Panc1 (cell line): ENCODE measurements at regions not wholly inside any gene's neighbourhood (a gene's known extent, or its start where the extent isn't known, plus 50 kb on each side); places are given as distances from the start of the nearest gene placed in this dataset.

Source experiments
- ATAC-seq: fragments of 200-7000 bp; cut with Tn5 transposase; 2 replicates; pipeline ENCODE4 v1.9.1; 2020; ENCODE audit warnings: mild to moderate bottlenecking, moderate library complexity
- BruUV-seq: library from RNA; stranded (reverse); fragments of 400-500 nt; replicated peaks from 2 replicates; lab custom pipeline; 2021; lab: Mats Ljungman, UMichigan
- CTCF ChIA-PET: fragments of 300-600 bp; sonication (Branson Sonifier 250); formaldehyde crosslinking; loops from one replicate; lab custom pipeline; 2022; ENCODE audit warnings: antibody characterized with exemption; lab: Charles Lee
- POLR2A ChIA-PET: fragments of 300-600 bp; sonication (Branson Sonifier 250); formaldehyde crosslinking; loops from one replicate; lab custom pipeline; 2022; ENCODE audit warnings: antibody characterized with exemption; lab: Charles Lee
- DNase-seq: peaks from one replicate; pipeline ENCODE4 v3.0.0-alpha.2; 2010; ENCODE audit warnings: low read depth, low spot score
- H3K27ac ChIP-seq: 2 replicates; pipeline ENCODE4 v1.5.1; 2011; ENCODE audit warnings: mild to moderate bottlenecking, low read length, inconsistent platforms
- H3K27me3 ChIP-seq: fragments of 200-500 bp; sonication (Bioruptor generic); 2 replicates; pipeline ENCODE4 v1.6.0; 2014; ENCODE audit warnings: low read length, inconsistent platforms; ENCODE audit not compliant: control insufficient read depth, insufficient read depth
- H3K36me3 ChIP-seq: fragments of 200-500 bp; sonication (Bioruptor generic); 2 replicates; pipeline ENCODE4 v1.5.1; 2014; ENCODE audit warnings: inconsistent platforms, mild to moderate bottlenecking, low read length, moderate library complexity; ENCODE audit not compliant: control insufficient read depth, insufficient read depth
- H3K4me1 ChIP-seq: 2 replicates; pipeline ENCODE4 v1.5.1; 2011; ENCODE audit warnings: inconsistent platforms, mild to moderate bottlenecking, low read length, moderate library complexity; ENCODE audit not compliant: control insufficient read depth, insufficient read depth
- H3K4me3 ChIP-seq, 2 experiments: 2 replicates each; pipeline ENCODE4 v1.5.1; 2011 to 2012; ENCODE audit warnings: low read depth in 2 of 2, low read length in 2 of 2, mild to moderate bottlenecking in 2 of 2, inconsistent platforms in 1 of 2, moderate library complexity in 1 of 2
- H3K9me3 ChIP-seq: fragments of 200-500 bp; sonication (Bioruptor generic); 2 replicates; pipeline ENCODE4 v1.5.1; 2014; ENCODE audit warnings: low read depth, mild to moderate bottlenecking, inconsistent platforms, low read length, moderate library complexity; ENCODE audit not compliant: control insufficient read depth, insufficient read depth
- CTCF ChIP-seq: fragments of 450-650 bp; IDR thresholded peaks from 2 replicates; pipeline ENCODE4 v1.5.1; 2017; ENCODE audit warnings: mild to moderate bottlenecking
- POLR2AphosphoS5 ChIP-seq: IDR thresholded peaks from 2 replicates; pipeline ENCODE4 v1.6.1; 2012; ENCODE audit warnings: mild to moderate bottlenecking, low read depth, low read length, moderate library complexity
- SIN3A ChIP-seq: IDR thresholded peaks from 2 replicates; pipeline ENCODE4 v1.6.1; 2012; ENCODE audit warnings: low read depth, mild to moderate bottlenecking, low read length, moderate library complexity, borderline replicate concordance; ENCODE audit not compliant: insufficient read depth
- TCF7L2 ChIP-seq: IDR thresholded peaks from 2 replicates; pipeline ENCODE4 v1.6.1; 2011; ENCODE audit warnings: mild to moderate bottlenecking, low read depth, low read length, inconsistent platforms
- in situ Hi-C: cut with HindIII; loops from 2 replicates; pipeline ENCODE4 v1.10.0; 2016; ENCODE audit warnings: low sequenced_read_pairs, low pct_unique_long_range_greater_than_20kb
- intact Hi-C: fragments of 100-400 bp; cut with micrococcal nuclease; formaldehyde crosslinking; loops from one replicate; pipeline ENCODE4 v1.10.0; 2022; ENCODE audit not compliant: unreplicated experiment
- TF ChIP-seq, protein P1 (sequence below), 2 experiments: IDR thresholded peaks; 2 replicates each; pipeline ENCODE4 v1.6.1; 2011 to 2012; ENCODE audit warnings: low read depth in 2 of 2, control low read depth in 1 of 2, low read length in 1 of 2, mild to moderate bottlenecking in 1 of 2, moderate library complexity in 1 of 2; ENCODE audit not compliant: insufficient read depth in 1 of 2

DNA sequence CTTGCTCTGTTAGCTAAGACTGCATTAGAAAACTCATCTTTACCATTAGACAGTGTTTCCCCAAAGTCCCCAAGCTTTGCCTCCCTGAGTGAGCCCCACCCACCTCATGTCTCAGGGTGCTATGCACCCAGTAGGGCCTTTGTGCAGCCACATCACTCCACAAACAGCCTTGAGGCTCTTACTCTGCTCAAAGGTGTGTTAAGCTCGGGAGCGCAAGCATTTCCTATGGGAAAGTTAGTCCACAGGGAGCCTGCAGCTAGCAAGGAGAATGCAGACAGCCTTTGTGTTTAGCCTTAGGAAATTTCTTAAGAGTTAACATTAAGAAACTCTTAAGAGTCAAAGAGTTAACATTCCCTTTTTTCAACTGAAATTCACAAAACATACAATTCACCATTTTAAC is 278.8 kb downstream of the AJAP1 start:
- ATAC-seq (no peak), DNase-seq (no peak)
- no peaks in the 10 kb centered on the region for H3K27me3 ChIP-seq
- BruUV-seq = no TSS peak
- intact Hi-C loops = no loop called here
- TF ChIP-seq SIN3A = no peak
- no peak overlapping the region for H3K4me3 ChIP-seq
- in situ Hi-C loops = no loop called here
- ChIA-PET POLR2A (no interaction called here), CTCF (no interaction called here)
- no peaks in the 10 kb centered on the region for H3K9me3 ChIP-seq
- no peaks in the 10 kb centered on the region for H3K4me1 ChIP-seq
- no peak overlapping the region for H3K27ac ChIP-seq
- H3K36me3 ChIP-seq = no peaks in the 10 kb centered on the region

- no peak for ATAC-seq
- CTCF ChIA-PET = interaction anchor here (0.6 kb wide), 1 partner anchor 59 kb away, joined by 5 read pairs; no protein-coding TSS in a partner anchor
These were observed 278.1 kb downstream of the AJAP1 start for GRCh38 chr1:4932311-4933030.

More at GRCh38 chr1:4932311-4933030, 278.1 kb downstream of the AJAP1 start:
- H3K4me3 ChIP-seq = no peak overlapping the region
- intact Hi-C loops = no loop called here
- no peak for DNase-seq
- no peaks in the 10 kb centered on the region for H3K36me3 ChIP-seq
- no TSS peak for BruUV-seq
- no peaks in the 10 kb centered on the region for H3K27me3 ChIP-seq
- no peaks in the 10 kb centered on the region for H3K4me1 ChIP-seq
- in situ Hi-C loops = no loop called here
- no peaks in the 10 kb centered on the region for H3K9me3 ChIP-seq
- POLR2A ChIA-PET = no interaction called here
- H3K27ac ChIP-seq = no peak overlapping the region
- TF ChIP-seq POLR2AphosphoS5 (no peak), SIN3A (no peak), CTCF (no peak), TCF7L2 (no peak)
- TF ChIP-seq, protein P1, sequence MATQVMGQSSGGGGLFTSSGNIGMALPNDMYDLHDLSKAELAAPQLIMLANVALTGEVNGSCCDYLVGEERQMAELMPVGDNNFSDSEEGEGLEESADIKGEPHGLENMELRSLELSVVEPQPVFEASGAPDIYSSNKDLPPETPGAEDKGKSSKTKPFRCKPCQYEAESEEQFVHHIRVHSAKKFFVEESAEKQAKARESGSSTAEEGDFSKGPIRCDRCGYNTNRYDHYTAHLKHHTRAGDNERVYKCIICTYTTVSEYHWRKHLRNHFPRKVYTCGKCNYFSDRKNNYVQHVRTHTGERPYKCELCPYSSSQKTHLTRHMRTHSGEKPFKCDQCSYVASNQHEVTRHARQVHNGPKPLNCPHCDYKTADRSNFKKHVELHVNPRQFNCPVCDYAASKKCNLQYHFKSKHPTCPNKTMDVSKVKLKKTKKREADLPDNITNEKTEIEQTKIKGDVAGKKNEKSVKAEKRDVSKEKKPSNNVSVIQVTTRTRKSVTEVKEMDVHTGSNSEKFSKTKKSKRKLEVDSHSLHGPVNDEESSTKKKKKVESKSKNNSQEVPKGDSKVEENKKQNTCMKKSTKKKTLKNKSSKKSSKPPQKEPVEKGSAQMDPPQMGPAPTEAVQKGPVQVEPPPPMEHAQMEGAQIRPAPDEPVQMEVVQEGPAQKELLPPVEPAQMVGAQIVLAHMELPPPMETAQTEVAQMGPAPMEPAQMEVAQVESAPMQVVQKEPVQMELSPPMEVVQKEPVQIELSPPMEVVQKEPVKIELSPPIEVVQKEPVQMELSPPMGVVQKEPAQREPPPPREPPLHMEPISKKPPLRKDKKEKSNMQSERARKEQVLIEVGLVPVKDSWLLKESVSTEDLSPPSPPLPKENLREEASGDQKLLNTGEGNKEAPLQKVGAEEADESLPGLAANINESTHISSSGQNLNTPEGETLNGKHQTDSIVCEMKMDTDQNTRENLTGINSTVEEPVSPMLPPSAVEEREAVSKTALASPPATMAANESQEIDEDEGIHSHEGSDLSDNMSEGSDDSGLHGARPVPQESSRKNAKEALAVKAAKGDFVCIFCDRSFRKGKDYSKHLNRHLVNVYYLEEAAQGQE (IDR thresholded peaks at IDR 0.05; ENCODE audit: insufficient read depth in 1 of 2, low read depth in 2 of 2, low read length in 1 of 2) = no peak
